WTC11 (cell line): ENCODE measurements at regions not wholly inside any gene's neighbourhood (a gene's known extent, or its start where the extent isn't known, plus 50 kb on each side); places are given as distances from the start of the nearest gene placed in this dataset.

Source experiments
- ATAC-seq: fragments of 200-7000 bp; cut with Tn5 transposase; 2 replicates; pipeline ENCODE4 v1.10.0; 2021; ENCODE audit warnings: mild to moderate bottlenecking, moderate library complexity
- CTCF ChIA-PET: fragments of 300-600 bp; sonication (Branson Sonifier 250); formaldehyde crosslinking; loops from one replicate; lab custom pipeline; 2021; ENCODE audit warnings: antibody characterized with exemption; lab: Charles Lee
- POLR2A ChIA-PET: fragments of 350-600 bp; sonication (Branson Sonifier 250); formaldehyde crosslinking; loops from one replicate; lab custom pipeline; 2021; ENCODE audit warnings: antibody characterized with exemption; lab: Charles Lee
- DNase-seq: peaks from one replicate; pipeline ENCODE4 v3.0.0; 2021; ENCODE audit warnings: low spot score
- H3K27ac Mint-ChIP-seq: 2 replicates; pipeline ENCODE4 v1.8.0; 2021; ENCODE audit warnings: mixed read lengths
- H3K27me3 Mint-ChIP-seq: 2 replicates; pipeline ENCODE4 v1.8.0; 2021; ENCODE audit warnings: low read depth, mild to moderate bottlenecking, moderate library complexity, mixed read lengths
- H3K36me3 Mint-ChIP-seq: 2 replicates; pipeline ENCODE4 v1.8.0; 2021; ENCODE audit warnings: mixed read lengths
- H3K4me1 Mint-ChIP-seq: 2 replicates; pipeline ENCODE4 v1.8.0; 2022; ENCODE audit warnings: mixed read lengths
- H3K4me3 Mint-ChIP-seq: 2 replicates; pipeline ENCODE4 v1.8.0; 2021; ENCODE audit warnings: mild to moderate bottlenecking, moderate library complexity, mixed read lengths
- H3K9me3 Mint-ChIP-seq: 2 replicates; pipeline ENCODE4 v1.8.0; 2021; ENCODE audit warnings: mixed read lengths
- CREB1 ChIP-seq: sonication (generic); formaldehyde crosslinking; IDR thresholded peaks from 2 replicates; pipeline ENCODE4 v1.8.0; 2023; ENCODE audit warnings: mild to moderate bottlenecking, missing genetic modification reagents
- GABPB1 ChIP-seq: sonication (generic); formaldehyde crosslinking; IDR thresholded peaks from 2 replicates; pipeline ENCODE4 v1.8.1; 2023; ENCODE audit warnings: mild to moderate bottlenecking, missing genetic modification reagents
- GTF2I ChIP-seq: fragments of 250-450 bp; sonication (Bioruptor Pico); conservative IDR thresholded peaks from 2 replicates; pipeline ENCODE4 v1.4.0; 2021; ENCODE audit warnings: mild to moderate bottlenecking
- HMGA2 ChIP-seq: fragments of 250-450 bp; sonication (Bioruptor Pico); IDR thresholded peaks from 2 replicates; pipeline ENCODE4 v1.4.0; 2021; ENCODE audit warnings: mild to moderate bottlenecking, moderate library complexity
- MXD4 ChIP-seq: fragments of 250-450 bp; sonication (Bioruptor Pico); IDR thresholded peaks from 2 replicates; pipeline ENCODE4 v1.8.0; 2021; ENCODE audit warnings: mild to moderate bottlenecking, moderate library complexity, borderline replicate concordance
- NR2C2 ChIP-seq: sonication (generic); formaldehyde crosslinking; IDR thresholded peaks from 2 replicates; pipeline ENCODE4 v1.8.0; 2022; ENCODE audit warnings: mild to moderate bottlenecking, missing genetic modification reagents
- PRRX2 ChIP-seq: fragments of 250-450 bp; sonication (Bioruptor Pico); IDR thresholded peaks from 2 replicates; pipeline ENCODE4 v1.8.0; 2021; ENCODE audit warnings: mild to moderate bottlenecking
- RELA ChIP-seq: sonication (generic); formaldehyde crosslinking; IDR thresholded peaks from 2 replicates; pipeline ENCODE4 v1.8.1; 2022; ENCODE audit warnings: missing genetic modification reagents, mild to moderate bottlenecking, borderline replicate concordance
- SMAD4 ChIP-seq: sonication (generic); formaldehyde crosslinking; IDR thresholded peaks from 2 replicates; pipeline ENCODE4 v1.8.0; 2022; ENCODE audit warnings: mild to moderate bottlenecking, missing genetic modification reagents
- SP1 ChIP-seq: sonication (generic); formaldehyde crosslinking; conservative IDR thresholded peaks from 2 replicates; pipeline ENCODE4 v1.8.1; 2022; ENCODE audit warnings: missing genetic modification reagents
- TCF7 ChIP-seq: sonication (generic); formaldehyde crosslinking; IDR thresholded peaks from 2 replicates; pipeline ENCODE4 v1.8.0; 2022; ENCODE audit warnings: mild to moderate bottlenecking, low read depth, missing genetic modification reagents, moderate library complexity
- TEAD1 ChIP-seq: sonication (generic); formaldehyde crosslinking; IDR thresholded peaks from 2 replicates; pipeline ENCODE4 v1.8.0; 2022; ENCODE audit warnings: mild to moderate bottlenecking, missing genetic modification reagents
- USF2 ChIP-seq: sonication (generic); formaldehyde crosslinking; IDR thresholded peaks from 2 replicates; pipeline ENCODE4 v1.8.1; 2023; ENCODE audit warnings: mild to moderate bottlenecking, missing genetic modification reagents, moderate library complexity
- ZNF263 ChIP-seq: sonication (generic); formaldehyde crosslinking; IDR thresholded peaks from 2 replicates; pipeline ENCODE4 v1.8.1; 2022; ENCODE audit warnings: low read depth, mild to moderate bottlenecking, moderate library complexity, missing genetic modification reagents
- ZNF425 ChIP-seq: fragments of 250-450 bp; sonication (Bioruptor Pico); conservative IDR thresholded peaks from 2 replicates; pipeline ENCODE4 v1.9.0; 2021; ENCODE audit warnings: mild to moderate bottlenecking
- TF ChIP-seq, protein P1 (sequence below): fragments of 250-450 bp; sonication (Bioruptor Pico); IDR thresholded peaks from 2 replicates; pipeline ENCODE4 v1.9.0; 2021; ENCODE audit warnings: mild to moderate bottlenecking
- TF ChIP-seq, protein P2 (sequence below): fragments of 250-450 bp; sonication (Bioruptor Pico); IDR thresholded peaks from 2 replicates; pipeline ENCODE4 v1.9.0; 2021; ENCODE audit warnings: moderate library complexity, mild to moderate bottlenecking, inconsistent platforms, borderline replicate concordance
- TF ChIP-seq, protein P3 (sequence below): sonication (generic); formaldehyde crosslinking; IDR thresholded peaks from 2 replicates; pipeline ENCODE4 v1.8.1; 2022; ENCODE audit warnings: low read depth, missing genetic modification reagents, borderline replicate concordance
- TF ChIP-seq, protein P4 (sequence below): sonication (generic); formaldehyde crosslinking; IDR thresholded peaks from 2 replicates; pipeline ENCODE4 v1.8.0; 2023; ENCODE audit warnings: missing genetic modification reagents, mild to moderate bottlenecking, borderline replicate concordance
- TF ChIP-seq, protein P5 (sequence below): sonication (generic); formaldehyde crosslinking; IDR thresholded peaks from 2 replicates; pipeline ENCODE4 v1.8.0; 2022; ENCODE audit warnings: mild to moderate bottlenecking, missing genetic modification reagents

- Mint-ChIP-seq H3K27ac (no peak overlapping the region), H3K4me1 (peaks cover 24% of the 10 kb centered on the region), H3K36me3 (peaks cover 13% of the 10 kb centered on the region), H3K27me3 (peaks cover 3% of the 10 kb centered on the region), H3K9me3 (peaks cover 18% of the 10 kb centered on the region)
- CTCF ChIA-PET = no interaction called here
- POLR2A ChIA-PET = no interaction called here
- DNase-seq = no peak
- ATAC-seq = no peak
- TF ChIP-seq, protein P1, sequence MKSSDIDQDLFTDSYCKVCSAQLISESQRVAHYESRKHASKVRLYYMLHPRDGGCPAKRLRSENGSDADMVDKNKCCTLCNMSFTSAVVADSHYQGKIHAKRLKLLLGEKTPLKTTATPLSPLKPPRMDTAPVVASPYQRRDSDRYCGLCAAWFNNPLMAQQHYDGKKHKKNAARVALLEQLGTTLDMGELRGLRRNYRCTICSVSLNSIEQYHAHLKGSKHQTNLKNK = no peak
- TF ChIP-seq GTF2I (CRISPR knock-in tag) = no peak
- TF ChIP-seq MXD4 (CRISPR knock-in tag) = no peak
- TF ChIP-seq GABPB1 = no peak
- no peak for TF ChIP-seq USF2 (CRISPR knock-in tag)
- TF ChIP-seq, all 79 proteins: peak for 0
- H3K4me3 Mint-ChIP-seq = no peak overlapping the region
Observed at GRCh38 chr3:71907996-71908395, 123.0 kb upstream of the PROK2 start.

- Mint-ChIP-seq H3K27ac (no peak overlapping the region), H3K4me3 (no peak overlapping the region), H3K27me3 (peaks cover under 1% of the 10 kb centered on the region), H3K4me1 (peaks cover 34% of the 10 kb centered on the region), H3K36me3 (peaks cover 5% of the 10 kb centered on the region), H3K9me3 (peaks cover 10% of the 10 kb centered on the region)
- DNase-seq (no peak), ATAC-seq (no peak)
- CTCF ChIA-PET = interaction anchor here (0.9 kb wide), 1 partner anchor 32 kb away, joined by 5 read pairs; no protein-coding TSS in a partner anchor
- POLR2A ChIA-PET = no interaction called here
- TF ChIP-seq RELA (CRISPR knock-in tag) = no peak
- TF ChIP-seq, protein P2, sequence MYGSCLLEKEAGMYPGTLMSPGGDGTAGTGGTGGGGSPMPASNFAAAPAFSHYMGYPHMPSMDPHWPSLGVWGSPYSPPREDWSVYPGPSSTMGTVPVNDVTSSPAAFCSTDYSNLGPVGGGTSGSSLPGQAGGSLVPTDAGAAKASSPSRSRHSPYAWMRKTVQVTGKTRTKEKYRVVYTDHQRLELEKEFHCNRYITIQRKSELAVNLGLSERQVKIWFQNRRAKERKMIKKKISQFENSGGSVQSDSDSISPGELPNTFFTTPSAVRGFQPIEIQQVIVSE (CRISPR knock-in tag) = no peak
- no peak for TF ChIP-seq HMGA2 (CRISPR knock-in tag)
- TF ChIP-seq, protein P1 = no peak
- TF ChIP-seq PRRX2 (CRISPR knock-in tag) = no peak
- TF ChIP-seq USF2 (CRISPR knock-in tag) = no peak
- TF ChIP-seq SMAD4 (CRISPR knock-in tag) = no peak
- TF ChIP-seq TCF7 (CRISPR knock-in tag) = no peak
- TF ChIP-seq TEAD1 (CRISPR knock-in tag) = no peak
- no peak for TF ChIP-seq NR2C2
Observed at GRCh38 chr3:71906976-71907375, 122.0 kb upstream of the PROK2 start.

- DNase-seq (no peak), ATAC-seq (no peak)
- Mint-ChIP-seq H3K27me3 (no peaks in the 10 kb centered on the region; the same call in 1 of the 2 replicates), H3K4me1 (peaks cover 38% of the 10 kb centered on the region), H3K4me3 (no peak overlapping the region), H3K9me3 (0 out of 2 replicates have a peak, but pooled peaks cover 1% of the 10 kb centered on the region), H3K36me3 (no peaks in the 10 kb centered on the region), H3K27ac (no peak overlapping the region)
- CTCF ChIA-PET = no interaction called here
- POLR2A ChIA-PET = no interaction called here
- TF ChIP-seq, protein P3, sequence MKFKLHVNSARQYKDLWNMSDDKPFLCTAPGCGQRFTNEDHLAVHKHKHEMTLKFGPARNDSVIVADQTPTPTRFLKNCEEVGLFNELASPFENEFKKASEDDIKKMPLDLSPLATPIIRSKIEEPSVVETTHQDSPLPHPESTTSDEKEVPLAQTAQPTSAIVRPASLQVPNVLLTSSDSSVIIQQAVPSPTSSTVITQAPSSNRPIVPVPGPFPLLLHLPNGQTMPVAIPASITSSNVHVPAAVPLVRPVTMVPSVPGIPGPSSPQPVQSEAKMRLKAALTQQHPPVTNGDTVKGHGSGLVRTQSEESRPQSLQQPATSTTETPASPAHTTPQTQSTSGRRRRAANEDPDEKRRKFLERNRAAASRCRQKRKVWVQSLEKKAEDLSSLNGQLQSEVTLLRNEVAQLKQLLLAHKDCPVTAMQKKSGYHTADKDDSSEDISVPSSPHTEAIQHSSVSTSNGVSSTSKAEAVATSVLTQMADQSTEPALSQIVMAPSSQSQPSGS (CRISPR knock-in tag) = no peak
- TF ChIP-seq GABPB1 (no peak), SP1 (CRISPR knock-in tag) (no peak), ZNF425 (CRISPR knock-in tag) (no peak), CREB1 (no peak), ZNF263 (no peak)
- TF ChIP-seq, protein P4, sequence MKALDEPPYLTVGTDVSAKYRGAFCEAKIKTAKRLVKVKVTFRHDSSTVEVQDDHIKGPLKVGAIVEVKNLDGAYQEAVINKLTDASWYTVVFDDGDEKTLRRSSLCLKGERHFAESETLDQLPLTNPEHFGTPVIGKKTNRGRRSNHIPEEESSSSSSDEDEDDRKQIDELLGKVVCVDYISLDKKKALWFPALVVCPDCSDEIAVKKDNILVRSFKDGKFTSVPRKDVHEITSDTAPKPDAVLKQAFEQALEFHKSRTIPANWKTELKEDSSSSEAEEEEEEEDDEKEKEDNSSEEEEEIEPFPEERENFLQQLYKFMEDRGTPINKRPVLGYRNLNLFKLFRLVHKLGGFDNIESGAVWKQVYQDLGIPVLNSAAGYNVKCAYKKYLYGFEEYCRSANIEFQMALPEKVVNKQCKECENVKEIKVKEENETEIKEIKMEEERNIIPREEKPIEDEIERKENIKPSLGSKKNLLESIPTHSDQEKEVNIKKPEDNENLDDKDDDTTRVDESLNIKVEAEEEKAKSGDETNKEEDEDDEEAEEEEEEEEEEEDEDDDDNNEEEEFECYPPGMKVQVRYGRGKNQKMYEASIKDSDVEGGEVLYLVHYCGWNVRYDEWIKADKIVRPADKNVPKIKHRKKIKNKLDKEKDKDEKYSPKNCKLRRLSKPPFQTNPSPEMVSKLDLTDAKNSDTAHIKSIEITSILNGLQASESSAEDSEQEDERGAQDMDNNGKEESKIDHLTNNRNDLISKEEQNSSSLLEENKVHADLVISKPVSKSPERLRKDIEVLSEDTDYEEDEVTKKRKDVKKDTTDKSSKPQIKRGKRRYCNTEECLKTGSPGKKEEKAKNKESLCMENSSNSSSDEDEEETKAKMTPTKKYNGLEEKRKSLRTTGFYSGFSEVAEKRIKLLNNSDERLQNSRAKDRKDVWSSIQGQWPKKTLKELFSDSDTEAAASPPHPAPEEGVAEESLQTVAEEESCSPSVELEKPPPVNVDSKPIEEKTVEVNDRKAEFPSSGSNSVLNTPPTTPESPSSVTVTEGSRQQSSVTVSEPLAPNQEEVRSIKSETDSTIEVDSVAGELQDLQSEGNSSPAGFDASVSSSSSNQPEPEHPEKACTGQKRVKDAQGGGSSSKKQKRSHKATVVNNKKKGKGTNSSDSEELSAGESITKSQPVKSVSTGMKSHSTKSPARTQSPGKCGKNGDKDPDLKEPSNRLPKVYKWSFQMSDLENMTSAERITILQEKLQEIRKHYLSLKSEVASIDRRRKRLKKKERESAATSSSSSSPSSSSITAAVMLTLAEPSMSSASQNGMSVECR (CRISPR knock-in tag) = no peak
- TF ChIP-seq, protein P5, sequence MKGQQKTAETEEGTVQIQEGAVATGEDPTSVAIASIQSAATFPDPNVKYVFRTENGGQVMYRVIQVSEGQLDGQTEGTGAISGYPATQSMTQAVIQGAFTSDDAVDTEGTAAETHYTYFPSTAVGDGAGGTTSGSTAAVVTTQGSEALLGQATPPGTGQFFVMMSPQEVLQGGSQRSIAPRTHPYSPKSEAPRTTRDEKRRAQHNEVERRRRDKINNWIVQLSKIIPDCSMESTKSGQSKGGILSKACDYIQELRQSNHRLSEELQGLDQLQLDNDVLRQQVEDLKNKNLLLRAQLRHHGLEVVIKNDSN = no peak
Observed at GRCh38 chr3:71905426-71905825, 120.5 kb upstream of the PROK2 start.
